Panc1 (cell line): ENCODE measurements at regions not wholly inside any gene's neighbourhood (a gene's known extent, or its start where the extent isn't known, plus 50 kb on each side); places are given as distances from the start of the nearest gene placed in this dataset.

Source experiments
- ATAC-seq: fragments of 200-7000 bp; cut with Tn5 transposase; 2 replicates; pipeline ENCODE4 v1.9.1; 2020; ENCODE audit warnings: mild to moderate bottlenecking, moderate library complexity
- BruUV-seq: library from RNA; stranded (reverse); fragments of 400-500 nt; replicated peaks from 2 replicates; lab custom pipeline; 2021; lab: Mats Ljungman, UMichigan
- CTCF ChIA-PET: fragments of 300-600 bp; sonication (Branson Sonifier 250); formaldehyde crosslinking; loops from one replicate; lab custom pipeline; 2022; ENCODE audit warnings: antibody characterized with exemption; lab: Charles Lee
- POLR2A ChIA-PET: fragments of 300-600 bp; sonication (Branson Sonifier 250); formaldehyde crosslinking; loops from one replicate; lab custom pipeline; 2022; ENCODE audit warnings: antibody characterized with exemption; lab: Charles Lee
- DNase-seq: peaks from one replicate; pipeline ENCODE4 v3.0.0-alpha.2; 2010; ENCODE audit warnings: low read depth, low spot score
- H3K27ac ChIP-seq: 2 replicates; pipeline ENCODE4 v1.5.1; 2011; ENCODE audit warnings: mild to moderate bottlenecking, low read length, inconsistent platforms
- H3K27me3 ChIP-seq: fragments of 200-500 bp; sonication (Bioruptor generic); 2 replicates; pipeline ENCODE4 v1.6.0; 2014; ENCODE audit warnings: low read length, inconsistent platforms; ENCODE audit not compliant: control insufficient read depth, insufficient read depth
- H3K36me3 ChIP-seq: fragments of 200-500 bp; sonication (Bioruptor generic); 2 replicates; pipeline ENCODE4 v1.5.1; 2014; ENCODE audit warnings: inconsistent platforms, mild to moderate bottlenecking, low read length, moderate library complexity; ENCODE audit not compliant: control insufficient read depth, insufficient read depth
- H3K4me1 ChIP-seq: 2 replicates; pipeline ENCODE4 v1.5.1; 2011; ENCODE audit warnings: inconsistent platforms, mild to moderate bottlenecking, low read length, moderate library complexity; ENCODE audit not compliant: control insufficient read depth, insufficient read depth
- H3K4me3 ChIP-seq, 2 experiments: 2 replicates each; pipeline ENCODE4 v1.5.1; 2011 to 2012; ENCODE audit warnings: low read depth in 2 of 2, low read length in 2 of 2, mild to moderate bottlenecking in 2 of 2, inconsistent platforms in 1 of 2, moderate library complexity in 1 of 2
- H3K9me3 ChIP-seq: fragments of 200-500 bp; sonication (Bioruptor generic); 2 replicates; pipeline ENCODE4 v1.5.1; 2014; ENCODE audit warnings: low read depth, mild to moderate bottlenecking, inconsistent platforms, low read length, moderate library complexity; ENCODE audit not compliant: control insufficient read depth, insufficient read depth
- CTCF ChIP-seq: fragments of 450-650 bp; IDR thresholded peaks from 2 replicates; pipeline ENCODE4 v1.5.1; 2017; ENCODE audit warnings: mild to moderate bottlenecking
- POLR2AphosphoS5 ChIP-seq: IDR thresholded peaks from 2 replicates; pipeline ENCODE4 v1.6.1; 2012; ENCODE audit warnings: mild to moderate bottlenecking, low read depth, low read length, moderate library complexity
- REST ChIP-seq, 2 experiments: IDR thresholded peaks; 2 replicates each; pipeline ENCODE4 v1.6.1; 2011 to 2012; ENCODE audit warnings: low read depth in 2 of 2, control low read depth in 1 of 2, low read length in 1 of 2, mild to moderate bottlenecking in 1 of 2, moderate library complexity in 1 of 2; ENCODE audit not compliant: insufficient read depth in 1 of 2
- SIN3A ChIP-seq: IDR thresholded peaks from 2 replicates; pipeline ENCODE4 v1.6.1; 2012; ENCODE audit warnings: low read depth, mild to moderate bottlenecking, low read length, moderate library complexity, borderline replicate concordance; ENCODE audit not compliant: insufficient read depth
- TCF7L2 ChIP-seq: IDR thresholded peaks from 2 replicates; pipeline ENCODE4 v1.6.1; 2011; ENCODE audit warnings: mild to moderate bottlenecking, low read depth, low read length, inconsistent platforms
- in situ Hi-C: cut with HindIII; loops from 2 replicates; pipeline ENCODE4 v1.10.0; 2016; ENCODE audit warnings: low sequenced_read_pairs, low pct_unique_long_range_greater_than_20kb
- intact Hi-C: fragments of 100-400 bp; cut with micrococcal nuclease; formaldehyde crosslinking; loops from one replicate; pipeline ENCODE4 v1.10.0; 2022; ENCODE audit not compliant: unreplicated experiment

GRCh38 chr1:118252624-118253023, 67.6 kb upstream of the SPAG17 start:
- no TSS peak for BruUV-seq
- no peak for DNase-seq
- H3K4me3 ChIP-seq = no peak overlapping the region
- H3K9me3 ChIP-seq = no peaks in the 10 kb centered on the region
- no peaks in the 10 kb centered on the region for H3K27me3 ChIP-seq
- H3K36me3 ChIP-seq = no peaks in the 10 kb centered on the region
- H3K27ac ChIP-seq = no peak overlapping the region
- TF ChIP-seq TCF7L2 (no peak), REST (IDR thresholded peaks at IDR 0.05; ENCODE audit: insufficient read depth in 1 of 2, low read depth in 2 of 2, low read length in 1 of 2) (no peak), POLR2AphosphoS5 (no peak), CTCF (no peak), SIN3A (no peak)
- ChIA-PET CTCF (no interaction called here), POLR2A (interaction anchor here (0.6 kb wide), 1 partner anchor 727 kb away, joined by 7 read pairs; no protein-coding TSS in a partner anchor)
- intact Hi-C loops = no loop called here
- no peaks in the 10 kb centered on the region for H3K4me1 ChIP-seq
- in situ Hi-C loops = no loop called here
- ATAC-seq = no peak

- DNase-seq (no peak), ATAC-seq (no peak)
- POLR2A ChIA-PET = no interaction called here
- TF ChIP-seq TCF7L2 (no peak), SIN3A (no peak), POLR2AphosphoS5 (no peak), REST (IDR thresholded peaks at IDR 0.05; ENCODE audit: insufficient read depth in 1 of 2, low read depth in 2 of 2, low read length in 1 of 2) (no peak), CTCF (no peak)
- no peaks in the 10 kb centered on the region for H3K36me3 ChIP-seq
- H3K27me3 ChIP-seq = no peaks in the 10 kb centered on the region
- CTCF ChIA-PET = no interaction called here
- H3K9me3 ChIP-seq = no peaks in the 10 kb centered on the region
- no peaks in the 10 kb centered on the region for H3K4me1 ChIP-seq
- in situ Hi-C loops (no loop called here), intact Hi-C loops (no loop called here)
- no TSS peak for BruUV-seq
- no peak overlapping the region for H3K27ac ChIP-seq
- H3K4me3 ChIP-seq = no peak overlapping the region
Observed at GRCh38 chr1:118250232-118250631, 65.2 kb upstream of the SPAG17 start.
